ENCODE measurements at regions not wholly inside any gene's neighbourhood (a gene's known extent, or its start where the extent isn't known, plus 50 kb on each side); places are given as distances from the start of the nearest gene placed in this dataset.

DNA sequence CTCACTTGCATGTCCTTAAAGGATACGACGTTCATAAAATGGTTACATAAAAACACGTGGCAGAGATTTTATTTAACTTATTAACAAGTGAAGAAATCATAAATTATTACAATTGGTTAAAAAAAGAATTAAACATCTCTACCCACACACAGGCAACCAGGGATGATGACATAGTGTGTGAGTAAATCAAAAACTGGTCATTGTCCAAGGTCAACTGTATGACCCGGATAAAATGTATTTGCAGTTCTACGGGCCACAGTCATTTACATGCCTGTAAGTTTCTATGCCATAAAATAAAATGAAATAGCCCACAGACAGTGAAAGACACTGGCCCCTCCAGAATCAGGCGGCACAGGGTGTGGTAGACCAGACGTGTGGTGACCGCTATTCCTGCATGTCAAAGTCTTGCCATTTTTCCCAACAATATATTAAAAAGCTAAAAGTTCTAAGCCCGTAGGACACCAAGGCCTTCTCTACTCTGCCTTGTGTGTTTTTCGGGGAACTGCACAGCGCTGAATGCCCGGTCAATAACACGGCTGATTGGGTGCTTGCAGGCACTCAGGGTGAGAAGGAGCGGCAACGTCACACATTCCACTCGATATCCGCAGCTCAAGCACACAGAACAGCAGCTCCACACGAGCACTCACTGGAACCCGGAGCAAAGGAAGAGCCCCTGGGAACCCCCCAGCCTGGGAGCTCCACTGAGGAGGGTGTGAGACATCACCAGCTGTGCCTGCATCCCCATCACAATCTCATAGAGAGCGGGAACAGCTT, 143.3 kb upstream of the PPP2R2D start:
- no peak overlapping the region for H3K4me3 ChIP-seq (ENCODE audit: control insufficient read depth, low read depth, low read length)
- TF ChIP-seq, protein P1, sequence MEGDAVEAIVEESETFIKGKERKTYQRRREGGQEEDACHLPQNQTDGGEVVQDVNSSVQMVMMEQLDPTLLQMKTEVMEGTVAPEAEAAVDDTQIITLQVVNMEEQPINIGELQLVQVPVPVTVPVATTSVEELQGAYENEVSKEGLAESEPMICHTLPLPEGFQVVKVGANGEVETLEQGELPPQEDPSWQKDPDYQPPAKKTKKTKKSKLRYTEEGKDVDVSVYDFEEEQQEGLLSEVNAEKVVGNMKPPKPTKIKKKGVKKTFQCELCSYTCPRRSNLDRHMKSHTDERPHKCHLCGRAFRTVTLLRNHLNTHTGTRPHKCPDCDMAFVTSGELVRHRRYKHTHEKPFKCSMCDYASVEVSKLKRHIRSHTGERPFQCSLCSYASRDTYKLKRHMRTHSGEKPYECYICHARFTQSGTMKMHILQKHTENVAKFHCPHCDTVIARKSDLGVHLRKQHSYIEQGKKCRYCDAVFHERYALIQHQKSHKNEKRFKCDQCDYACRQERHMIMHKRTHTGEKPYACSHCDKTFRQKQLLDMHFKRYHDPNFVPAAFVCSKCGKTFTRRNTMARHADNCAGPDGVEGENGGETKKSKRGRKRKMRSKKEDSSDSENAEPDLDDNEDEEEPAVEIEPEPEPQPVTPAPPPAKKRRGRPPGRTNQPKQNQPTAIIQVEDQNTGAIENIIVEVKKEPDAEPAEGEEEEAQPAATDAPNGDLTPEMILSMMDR (IDR thresholded peaks at IDR 0.05; ENCODE audit: control insufficient read depth, insufficient read depth, low read depth, low read length, missing control alignments), result no peak
- DNase-seq (ENCODE audit: low read depth), result no peak

DNA sequence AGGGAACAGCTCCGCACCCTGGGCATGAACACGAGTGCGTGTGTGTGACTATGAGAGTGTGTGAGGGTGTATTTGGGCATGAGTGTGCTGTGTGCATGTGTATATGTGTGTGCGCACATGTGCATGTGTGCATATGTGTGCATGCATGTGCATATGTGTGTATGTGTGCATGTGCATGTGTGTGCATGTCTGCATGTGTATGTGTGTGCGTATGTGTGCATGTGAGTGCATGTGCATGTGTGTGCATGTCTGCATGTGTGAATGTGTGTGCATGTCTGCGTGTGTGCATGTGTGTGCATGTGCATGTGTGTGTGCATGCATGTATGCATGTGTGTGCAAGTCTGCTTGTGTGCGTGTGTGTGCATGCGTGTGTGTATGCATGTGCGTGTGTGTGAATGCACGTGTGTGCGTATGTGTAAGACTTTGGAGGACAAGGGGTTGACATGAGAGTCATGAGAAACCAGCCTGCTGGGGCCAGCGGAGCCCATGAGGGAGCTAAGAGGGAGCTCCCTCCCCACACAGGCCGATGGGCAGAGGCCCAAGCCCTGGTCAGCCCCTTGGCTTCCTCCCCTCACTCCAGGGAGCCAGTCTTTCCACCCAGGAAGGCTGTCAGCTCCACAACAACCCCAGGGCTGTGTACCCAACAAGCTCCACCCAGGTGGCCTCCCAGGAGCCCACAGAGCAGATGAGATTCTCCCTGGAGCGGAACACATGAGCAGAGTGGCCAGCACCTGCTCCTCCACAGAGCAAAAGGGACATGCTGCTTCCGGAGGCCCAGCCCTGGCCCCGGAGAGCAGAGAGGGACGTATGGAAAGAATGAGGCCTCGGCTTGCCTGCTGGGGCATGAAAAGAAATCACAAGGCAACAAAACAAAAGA, 142.5 kb upstream of the PPP2R2D start:
- TF ChIP-seq, protein P1 (IDR thresholded peaks at IDR 0.05; ENCODE audit: control insufficient read depth, insufficient read depth, low read depth, low read length, missing control alignments), result no peak
- no peak for DNase-seq (ENCODE audit: low read depth)
- H3K4me3 ChIP-seq (ENCODE audit: control insufficient read depth, low read depth, low read length), result no peak overlapping the region

DNA sequence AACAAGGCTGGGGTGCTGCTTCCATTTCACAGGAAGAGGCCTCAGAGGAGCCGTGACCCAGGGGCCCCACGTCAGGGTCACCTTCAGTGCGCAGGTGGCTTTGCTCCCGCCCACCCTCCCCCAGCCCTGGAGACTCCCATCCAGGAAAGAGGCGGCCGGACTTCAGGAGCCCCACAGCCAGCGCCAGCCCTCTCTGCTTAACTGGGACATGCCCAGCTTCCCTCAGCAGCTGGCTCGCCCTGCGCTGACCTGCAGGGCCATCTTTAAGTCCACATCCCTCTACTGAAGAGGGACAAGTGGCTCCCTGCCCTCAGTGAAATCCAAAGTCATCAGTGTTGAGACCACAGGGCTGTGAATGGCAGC, 141.9 kb upstream of the PPP2R2D start:
- no peak overlapping the region for H3K4me3 ChIP-seq (ENCODE audit: control insufficient read depth, low read depth, low read length)
- TF ChIP-seq, protein P1 (IDR thresholded peaks at IDR 0.05; ENCODE audit: control insufficient read depth, insufficient read depth, low read depth, low read length, missing control alignments), result no peak
- DNase-seq (ENCODE audit: low read depth), result no peak

DNA sequence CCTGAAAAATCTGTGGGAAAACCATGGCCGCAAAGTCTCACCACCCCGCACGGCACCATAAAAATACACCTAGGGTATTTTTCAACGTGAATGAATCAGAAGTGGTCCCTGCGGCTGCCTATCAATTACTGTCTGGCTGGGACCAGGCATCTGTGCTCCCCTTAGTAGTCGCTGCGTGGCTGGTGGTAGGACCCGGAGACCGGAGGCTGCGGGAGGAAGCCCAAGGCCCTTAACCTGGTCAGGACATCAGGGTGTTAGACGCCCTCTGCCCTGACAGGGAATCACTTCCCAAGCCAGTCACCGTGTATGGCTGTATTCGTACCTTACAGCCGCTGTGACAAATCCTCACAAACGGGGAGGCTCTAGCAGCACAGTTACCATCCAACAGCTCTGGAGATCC, 141.5 kb upstream of the PPP2R2D start:
- H3K4me3 ChIP-seq (ENCODE audit: control insufficient read depth, low read depth, low read length), result no peak overlapping the region
- DNase-seq (ENCODE audit: low read depth), result no peak
- TF ChIP-seq, protein P1 (IDR thresholded peaks at IDR 0.05; ENCODE audit: control insufficient read depth, insufficient read depth, low read depth, low read length, missing control alignments), result no peak

DNA sequence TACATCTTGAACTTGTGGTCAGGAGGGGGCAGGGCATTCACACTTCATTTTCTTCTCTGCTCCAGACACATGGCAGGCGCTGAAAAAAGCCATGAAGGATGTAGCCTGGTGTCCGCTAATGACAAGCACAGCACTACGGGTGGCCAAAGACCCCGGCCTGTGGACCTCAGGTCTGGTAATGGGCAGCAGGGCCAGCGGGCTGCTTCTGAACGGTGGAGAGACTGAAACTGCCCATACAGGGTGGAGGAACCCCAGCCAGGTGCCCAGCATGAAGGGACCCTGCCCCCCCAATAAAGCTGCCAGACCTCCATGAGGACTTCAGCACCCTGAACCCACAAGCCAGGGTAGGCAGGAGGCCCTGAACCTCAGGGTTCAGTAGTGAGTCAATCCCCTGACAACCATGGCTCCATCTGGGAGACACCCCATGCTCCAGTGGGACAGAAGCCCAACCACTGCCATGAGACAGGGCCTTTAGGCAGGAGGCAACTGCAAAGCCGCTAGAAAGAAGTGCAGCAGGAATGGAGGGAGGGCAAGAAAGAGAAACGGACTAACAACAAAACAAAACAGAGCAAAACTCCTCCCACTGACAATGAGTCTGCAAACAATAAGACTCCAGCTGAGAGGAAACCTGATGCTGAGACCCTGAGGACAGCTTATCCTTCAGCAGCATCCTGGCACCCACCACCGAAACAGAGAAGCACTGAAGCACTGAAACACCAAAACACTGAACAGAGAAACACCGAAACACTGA, 140.2 kb upstream of the PPP2R2D start:
- TF ChIP-seq, protein P1 (IDR thresholded peaks at IDR 0.05; ENCODE audit: control insufficient read depth, insufficient read depth, low read depth, low read length, missing control alignments), result no peak
- no peak for DNase-seq (ENCODE audit: low read depth)
- H3K4me3 ChIP-seq (ENCODE audit: control insufficient read depth, low read depth, low read length), result no peak overlapping the region

Measured in AG09309 (cell line).